Parathyroid adenoma (tissue), 2 donors: ENCODE measurements at regions not wholly inside any gene's neighbourhood (a gene's known extent, or its start where the extent isn't known, plus 50 kb on each side); places are given as distances from the start of the nearest gene placed in this dataset.

Source experiments
- H2AFZ ChIP-seq: fragments of 300-600 bp; sonication (generic); one replicate; pipeline ENCODE4 v1.7.0; 2017; ENCODE audit warnings: antibody characterized with exemption, mild to moderate bottlenecking
- H3K27ac ChIP-seq: fragments of 300-600 bp; sonication (generic); one replicate; pipeline ENCODE4 v1.7.0; 2017
- H3K27me3 ChIP-seq: fragments of 300-600 bp; sonication (generic); one replicate; pipeline ENCODE4 v1.7.0; 2017; ENCODE audit warnings: low read length; ENCODE audit not compliant: control insufficient read depth, insufficient read depth
- H3K36me3 ChIP-seq: fragments of 300-600 bp; sonication (generic); one replicate; pipeline ENCODE4 v1.7.0; 2017; ENCODE audit warnings: low read length; ENCODE audit not compliant: control insufficient read depth, insufficient read depth
- H3K4me1 ChIP-seq: fragments of 300-600 bp; sonication (generic); one replicate; pipeline ENCODE4 v1.7.0; 2017; ENCODE audit warnings: control low read depth
- H3K4me2 ChIP-seq: fragments of 300-600 bp; sonication (generic); one replicate; pipeline ENCODE4 v1.7.0; 2017; ENCODE audit warnings: low read length
- H3K4me3 ChIP-seq: fragments of 300-600 bp; sonication (generic); one replicate; pipeline ENCODE4 v1.7.0; 2017; ENCODE audit warnings: low read depth, low read length
- H3K79me2 ChIP-seq: fragments of 300-600 bp; sonication (generic); one replicate; pipeline ENCODE4 v1.7.0; 2017; ENCODE audit warnings: control low read depth
- H3K9ac ChIP-seq: fragments of 300-600 bp; sonication (generic); one replicate; pipeline ENCODE4 v1.7.0; 2017; ENCODE audit warnings: mild to moderate bottlenecking
- H3K9me3 ChIP-seq: fragments of 300-600 bp; sonication (generic); one replicate; pipeline ENCODE4 v1.7.0; 2017; ENCODE audit warnings: low read length; ENCODE audit not compliant: control insufficient read depth
- CTCF ChIP-seq: fragments of 300-600 bp; sonication (generic); IDR thresholded peaks from one replicate; pipeline ENCODE4 v1.7.0; 2017; ENCODE audit warnings: antibody characterized with exemption, mild to moderate bottlenecking
- donor health status: primary hyperparathyroidism.

- Histone ChIP-seq H3K27ac (no peak overlapping the region), H3K4me2 (no peak overlapping the region), H3K4me1 (no peaks in the 10 kb centered on the region), H3K4me3 (no peak overlapping the region), H3K79me2 (no peaks in the 10 kb centered on the region), H3K9ac (no peak overlapping the region), H2AFZ (no peak overlapping the region), H3K36me3 (no peaks in the 10 kb centered on the region), H3K27me3 (no peaks in the 10 kb centered on the region), H3K9me3 (no peaks in the 10 kb centered on the region)
- TF ChIP-seq CTCF: no peak
Measured at GRCh38 chr13:74841123-74841522, 640.8 kb downstream of the TBC1D4 start.

GRCh38 chr13:74839656-74840055, 642.3 kb downstream of the TBC1D4 start:
- H3K4me3 ChIP-seq: no peak overlapping the region
- no peaks in the 10 kb centered on the region for H3K4me1 ChIP-seq
- H3K9ac ChIP-seq: no peak overlapping the region
- H2AFZ ChIP-seq: no peak overlapping the region
- no peaks in the 10 kb centered on the region for H3K9me3 ChIP-seq
- H3K27me3 ChIP-seq: no peaks in the 10 kb centered on the region
- no peak for TF ChIP-seq CTCF
- H3K36me3 ChIP-seq: no peaks in the 10 kb centered on the region
- no peaks in the 10 kb centered on the region for H3K79me2 ChIP-seq
- H3K4me2 ChIP-seq: no peak overlapping the region
- H3K27ac ChIP-seq: no peak overlapping the region

- no peak overlapping the region for H2AFZ ChIP-seq
- H3K4me3 ChIP-seq: no peak overlapping the region
- H3K9me3 ChIP-seq: no peaks in the 10 kb centered on the region
- no peaks in the 10 kb centered on the region for H3K4me1 ChIP-seq
- no peaks in the 10 kb centered on the region for H3K36me3 ChIP-seq
- no peak for TF ChIP-seq CTCF
- H3K79me2 ChIP-seq: no peaks in the 10 kb centered on the region
- no peak overlapping the region for H3K4me2 ChIP-seq
- no peaks in the 10 kb centered on the region for H3K27me3 ChIP-seq
- H3K27ac ChIP-seq: no peak overlapping the region
- no peak overlapping the region for H3K9ac ChIP-seq
Measured at GRCh38 chr13:74838096-74838495, 643.9 kb downstream of the TBC1D4 start.

GRCh38 chr13:74836628-74837027, 645.3 kb downstream of the TBC1D4 start:
- H3K4me3 ChIP-seq: no peak overlapping the region
- H3K27ac ChIP-seq: no peak overlapping the region
- H3K36me3 ChIP-seq: no peaks in the 10 kb centered on the region
- H3K4me1 ChIP-seq: no peaks in the 10 kb centered on the region
- no peak overlapping the region for H3K4me2 ChIP-seq
- H3K9ac ChIP-seq: no peak overlapping the region
- H3K9me3 ChIP-seq: no peaks in the 10 kb centered on the region
- H3K79me2 ChIP-seq: no peaks in the 10 kb centered on the region
- H2AFZ ChIP-seq: no peak overlapping the region
- TF ChIP-seq CTCF: no peak
- no peaks in the 10 kb centered on the region for H3K27me3 ChIP-seq

GRCh38 chr13:74835579-74835978, 646.4 kb downstream of the TBC1D4 start:
- Histone ChIP-seq H3K4me2 (no peak overlapping the region), H3K9ac (no peak overlapping the region), H3K4me1 (no peaks in the 10 kb centered on the region), H3K36me3 (no peaks in the 10 kb centered on the region), H2AFZ (no peak overlapping the region), H3K79me2 (no peaks in the 10 kb centered on the region), H3K27ac (no peak overlapping the region), H3K4me3 (no peak overlapping the region), H3K27me3 (no peaks in the 10 kb centered on the region), H3K9me3 (no peaks in the 10 kb centered on the region)
- TF ChIP-seq CTCF: no peak
